Peyer's patch (tissue), 4 donors: ENCODE measurements at regions not wholly inside any gene's neighbourhood (a gene's known extent, or its start where the extent isn't known, plus 50 kb on each side); places are given as distances from the start of the nearest gene placed in this dataset.

Source experiments
- CTCF ChIP-seq, 6 experiments: fragments of 450-650 bp in 4 of 6; fragments of 200-600 bp in 2 of 6; sonication (generic) in 1 of 6; IDR thresholded peaks; one replicate each; pipeline ENCODE4 v1.5.1; 2017 to 2019; ENCODE audit warnings: antibody characterized with exemption in 6 of 6, mild to moderate bottlenecking in 3 of 6, moderate library complexity in 1 of 6
- POLR2A ChIP-seq, 2 donors: fragments of 450-650 bp; IDR thresholded peaks; one replicate each; pipeline ENCODE4 v1.5.1; 2017; ENCODE audit warnings: antibody characterized with exemption in 2 of 2, mild to moderate bottlenecking in 2 of 2, moderate library complexity in 2 of 2

- TF ChIP-seq CTCF (IDR thresholded peaks at IDR 0.05) (no peak), POLR2A (IDR thresholded peaks at IDR 0.05) (no peak)
Measured at GRCh38 chr12:77510985-77511384, 319.7 kb upstream of the NAV3 start.
